Endothelial cell of umbilical vein (primary cell): ENCODE measurements at regions not wholly inside any gene's neighbourhood (a gene's known extent, or its start where the extent isn't known, plus 50 kb on each side); places are given as distances from the start of the nearest gene placed in this dataset.

Experiments
- BruUV-seq: library from RNA; stranded (reverse); fragments of 400-500 nt; replicated peaks from 2 replicates; lab custom pipeline; 2021; lab: Mats Ljungman, UMichigan
- CTCF ChIA-PET: fragments of 300-600, 350-600 bp; sonication (Branson Sonifier 250); formaldehyde crosslinking; loops from one replicate; lab custom pipeline; 2021; ENCODE audit warnings: antibody characterized with exemption, inconsistent platforms; lab: Charles Lee
- POLR2A ChIA-PET: fragments of 300-600, 350-600 bp; sonication (Branson Sonifier 250); formaldehyde crosslinking; loops from one replicate; lab custom pipeline; 2021; ENCODE audit warnings: antibody characterized with exemption, inconsistent platforms; lab: Charles Lee
- DNase-seq: peaks from one replicate; pipeline ENCODE4 v3.0.0-alpha.2; 2011; ENCODE audit warnings: low read depth, low spot score
- FAIRE-seq: peaks from 2 replicates; lab custom pipeline; 2011; peaks lifted over from hg19 to GRCh38; lab: Jason Lieb, UNC
- H2AFZ ChIP-seq: 2 replicates; pipeline ENCODE4 v1.6.0; 2012; ENCODE audit warnings: low read depth, low read length, control low read depth, inconsistent platforms
- H3K27ac ChIP-seq: 2 replicates; pipeline ENCODE4 v1.5.1; 2011; ENCODE audit warnings: low read depth, mild to moderate bottlenecking, control low read depth, low read length, moderate library complexity; ENCODE audit not compliant: insufficient read depth
- H3K27me3 ChIP-seq, 2 experiments: 2 replicates each; pipeline versions ENCODE4 v1.6.0 to v1.6.1; 2011; ENCODE audit warnings: low read length in 2 of 2, mixed read lengths in 1 of 2; ENCODE audit not compliant: control insufficient read depth in 2 of 2, insufficient read depth in 2 of 2
- H3K36me3 ChIP-seq, 2 experiments: 2 replicates in 1 of 2; 3 replicates in 1 of 2; pipeline ENCODE4 v1.5.1; 2011; ENCODE audit warnings: low read length in 2 of 2, mild to moderate bottlenecking in 1 of 2, moderate library complexity in 1 of 2; ENCODE audit not compliant: control insufficient read depth in 2 of 2, insufficient read depth in 2 of 2; ENCODE audit errors: extremely low read depth in 1 of 2
- H3K4me1 ChIP-seq: 3 replicates; pipeline ENCODE4 v1.5.1; 2011; ENCODE audit warnings: mild to moderate bottlenecking, low read length; ENCODE audit not compliant: control insufficient read depth, insufficient read depth; ENCODE audit errors: extremely low read depth
- H3K4me2 ChIP-seq: 2 replicates; pipeline ENCODE4 v1.6.1; 2011; ENCODE audit warnings: low read length, control low read depth, mixed read lengths; ENCODE audit not compliant: insufficient read depth
- H3K4me3 ChIP-seq, 3 experiments: fragments of 200-600 bp in 1 of 3; sonication (generic), shearing (Covaris generic) in 1 of 3; replicated peaks in 1 of 3; 2 replicates each; pipeline ENCODE4 v1.5.1; 2011 to 2016; ENCODE audit warnings: control low read depth in 3 of 3, low read length in 3 of 3, mild to moderate bottlenecking in 2 of 3, inconsistent platforms in 1 of 3, low read depth in 1 of 3, moderate library complexity in 1 of 3; ENCODE audit not compliant: insufficient read depth in 1 of 3
- H3K79me2 ChIP-seq: 2 replicates; pipeline ENCODE4 v1.6.0; 2012; ENCODE audit warnings: low read length, inconsistent platforms; ENCODE audit not compliant: control insufficient read depth, insufficient read depth
- H3K9ac ChIP-seq: replicated peaks from 2 replicates; pipeline ENCODE3; 2011; ENCODE audit warnings: low read length, control low read depth; ENCODE audit not compliant: insufficient read depth; ENCODE audit errors: extremely low read depth
- H3K9me1 ChIP-seq: replicated peaks from 3 replicates; pipeline ENCODE4 v1.6.0; 2011; ENCODE audit warnings: mild to moderate bottlenecking, low read length; ENCODE audit not compliant: control insufficient read depth, insufficient read depth; ENCODE audit errors: extremely low read depth
- H3K9me3 ChIP-seq: replicated peaks from 2 replicates; pipeline ENCODE4 v1.5.1; 2012; ENCODE audit warnings: low read length, inconsistent platforms; ENCODE audit not compliant: control insufficient read depth, insufficient read depth
- H4K20me1 ChIP-seq: replicated peaks from 2 replicates; pipeline ENCODE3; 2011; ENCODE audit warnings: mild to moderate bottlenecking, low read length; ENCODE audit not compliant: control insufficient read depth, insufficient read depth; ENCODE audit errors: extremely low read depth
- EZH2 ChIP-seq: IDR thresholded peaks from 2 replicates; pipeline ENCODE4 v1.6.1; 2012; ENCODE audit warnings: borderline replicate concordance, low read depth, mild to moderate bottlenecking, moderate library complexity, low read length, inconsistent platforms; ENCODE audit not compliant: severe bottlenecking
- FOS ChIP-seq: IDR thresholded peaks from 2 replicates; pipeline ENCODE4 v1.6.1; 2011; ENCODE audit warnings: mild to moderate bottlenecking, low read length, moderate library complexity, borderline replicate concordance; ENCODE audit not compliant: insufficient read depth
- GATA2 ChIP-seq: IDR thresholded peaks from 2 replicates; pipeline ENCODE4 v1.7.0; 2011; ENCODE audit warnings: low read depth, mild to moderate bottlenecking, moderate library complexity, mixed read lengths, low read length; ENCODE audit not compliant: insufficient read length, insufficient read depth
- JUN ChIP-seq: IDR thresholded peaks from 2 replicates; pipeline ENCODE4 v1.6.1; 2011; ENCODE audit warnings: borderline replicate concordance, low read depth; ENCODE audit not compliant: insufficient read length, insufficient read depth
- MYC ChIP-seq: IDR thresholded peaks from one replicate; pipeline ENCODE4 v1.6.1; 2011; ENCODE audit warnings: mild to moderate bottlenecking, low read depth, low read length
- POLR2A ChIP-seq: IDR thresholded peaks from 2 replicates; pipeline ENCODE4 v1.6.1; 2012; ENCODE audit warnings: low read depth, mild to moderate bottlenecking, control low read depth, low read length
- POLR2AphosphoS5 ChIP-seq: IDR thresholded peaks from 2 replicates; pipeline ENCODE4 v1.6.1; 2012; ENCODE audit warnings: low read depth, mild to moderate bottlenecking, control low read depth, low read length, moderate library complexity; ENCODE audit not compliant: insufficient read depth
- dilution Hi-C: fragments of 300-500 bp; cut with MboI; formaldehyde crosslinking; loops from one replicate; pipeline ENCODE4 v1.15.0; 2019; ENCODE audit warnings: low sequenced_read_pairs; ENCODE audit not compliant: extremely low pct_ligation_motif_present
- intact Hi-C: fragments of 100-400 bp; cut with micrococcal nuclease; formaldehyde crosslinking; loops from one replicate; pipeline ENCODE4 v1.10.0; 2022
- TF ChIP-seq, protein P1 (sequence below): IDR thresholded peaks from 2 replicates; pipeline ENCODE4 v1.6.1; 2011; ENCODE audit not compliant: insufficient read depth, insufficient read length
- TF ChIP-seq, protein P2 (sequence below), 2 donors: IDR thresholded peaks; 1 replicate in 1 of 2; 2 replicates in 1 of 2; pipeline ENCODE4 v1.5.1; 2011; ENCODE audit warnings: low read length in 2 of 2, mild to moderate bottlenecking in 2 of 2, moderate library complexity in 2 of 2, control low read depth in 1 of 2, inconsistent platforms in 1 of 2, low read depth in 1 of 2; ENCODE audit not compliant: insufficient read depth in 1 of 2; ENCODE audit errors: extremely low read depth in 1 of 2

DNA sequence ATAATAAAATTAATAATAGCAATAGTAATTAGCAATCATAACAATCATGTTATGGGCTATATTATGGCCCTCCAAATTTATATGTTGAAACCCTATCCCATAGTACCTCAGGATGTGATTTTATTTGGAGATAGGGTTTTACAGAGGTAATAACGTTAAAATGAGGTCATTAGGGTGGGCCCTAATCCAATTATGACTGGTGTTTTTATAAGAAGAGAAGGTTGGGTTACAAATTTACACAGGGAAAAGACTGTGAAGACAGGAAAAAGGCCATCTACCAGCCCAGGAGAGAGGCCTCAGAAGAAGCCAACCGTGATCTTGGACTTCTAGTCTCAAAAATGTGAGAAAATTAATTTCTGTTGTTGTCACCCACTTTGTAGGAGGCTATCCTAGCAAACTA is 353.1 kb downstream of the CHL1 start:
- intact Hi-C loops (no loop called here), dilution Hi-C loops (no loop called here)
- BruUV-seq = no TSS peak
- Histone ChIP-seq H3K4me2 (no peak overlapping the region), H4K20me1 (no peaks in the 10 kb centered on the region), H3K9me3 (no peaks in the 10 kb centered on the region), H3K27ac (no peak overlapping the region), H3K79me2 (no peaks in the 10 kb centered on the region), H3K9me1 (no peaks in the 10 kb centered on the region), H3K4me3 (no peak overlapping the region), H3K36me3 (no peaks in the 10 kb centered on the region), H3K4me1 (no peaks in the 10 kb centered on the region), H3K27me3 (no peaks in the 10 kb centered on the region), H2AFZ (no peak overlapping the region), H3K9ac (no peak overlapping the region)
- TF ChIP-seq, protein P1, sequence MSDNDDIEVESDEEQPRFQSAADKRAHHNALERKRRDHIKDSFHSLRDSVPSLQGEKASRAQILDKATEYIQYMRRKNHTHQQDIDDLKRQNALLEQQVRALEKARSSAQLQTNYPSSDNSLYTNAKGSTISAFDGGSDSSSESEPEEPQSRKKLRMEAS = no peak
- TF ChIP-seq POLR2AphosphoS5 (no peak), GATA2 (no peak), FOS (no peak), EZH2 (no peak), MYC (no peak), POLR2A (no peak), JUN (no peak)
- TF ChIP-seq, protein P2, sequence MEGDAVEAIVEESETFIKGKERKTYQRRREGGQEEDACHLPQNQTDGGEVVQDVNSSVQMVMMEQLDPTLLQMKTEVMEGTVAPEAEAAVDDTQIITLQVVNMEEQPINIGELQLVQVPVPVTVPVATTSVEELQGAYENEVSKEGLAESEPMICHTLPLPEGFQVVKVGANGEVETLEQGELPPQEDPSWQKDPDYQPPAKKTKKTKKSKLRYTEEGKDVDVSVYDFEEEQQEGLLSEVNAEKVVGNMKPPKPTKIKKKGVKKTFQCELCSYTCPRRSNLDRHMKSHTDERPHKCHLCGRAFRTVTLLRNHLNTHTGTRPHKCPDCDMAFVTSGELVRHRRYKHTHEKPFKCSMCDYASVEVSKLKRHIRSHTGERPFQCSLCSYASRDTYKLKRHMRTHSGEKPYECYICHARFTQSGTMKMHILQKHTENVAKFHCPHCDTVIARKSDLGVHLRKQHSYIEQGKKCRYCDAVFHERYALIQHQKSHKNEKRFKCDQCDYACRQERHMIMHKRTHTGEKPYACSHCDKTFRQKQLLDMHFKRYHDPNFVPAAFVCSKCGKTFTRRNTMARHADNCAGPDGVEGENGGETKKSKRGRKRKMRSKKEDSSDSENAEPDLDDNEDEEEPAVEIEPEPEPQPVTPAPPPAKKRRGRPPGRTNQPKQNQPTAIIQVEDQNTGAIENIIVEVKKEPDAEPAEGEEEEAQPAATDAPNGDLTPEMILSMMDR (IDR thresholded peaks at IDR 0.05; ENCODE audit: extremely low read depth in 1 of 2, insufficient read depth in 1 of 2, low read depth in 1 of 2, low read length in 2 of 2) = no peak
- POLR2A ChIA-PET = no interaction called here
- FAIRE-seq (no peak), DNase-seq (no peak)
- CTCF ChIA-PET = no interaction called here
